ENCODE measurements at regions not wholly inside any gene's neighbourhood (a gene's known extent, or its start where the extent isn't known, plus 50 kb on each side); places are given as distances from the start of the nearest gene placed in this dataset.

GRCh38 chr18:61989138-61989537, 96.3 kb upstream of the RNF152 start:
- Mint-ChIP-seq H3K4me3 (no peak overlapping the region), H3K27ac (no peak overlapping the region), H3K36me3 (no peaks in the 10 kb centered on the region), H3K27me3 (peaks cover 10 to 26% (median 19%) of the 10 kb centered on the region in 3 donors), H3K4me1 (no peaks in the 10 kb centered on the region), H3K9me3 (peaks cover 0 to 5% (median 0%) of the 10 kb centered on the region in 7 donors)
- ATAC-seq (ENCODE audit: low read depth in 2 of 2): no peak
- DNase-seq: no peak

GRCh38 chr18:61988100-61988499, 95.3 kb upstream of the RNF152 start:
- Mint-ChIP-seq H3K4me3 (no peak overlapping the region), H3K4me1 (no peaks in the 10 kb centered on the region), H3K27me3 (peaks cover 14 to 37% (median 16%) of the 10 kb centered on the region in 3 donors), H3K27ac (no peak overlapping the region), H3K9me3 (peaks cover 0 to 5% (median 0%) of the 10 kb centered on the region in 7 donors), H3K36me3 (no peaks in the 10 kb centered on the region)
- DNase-seq (no peak), ATAC-seq (ENCODE audit: low read depth in 2 of 2) (no peak)

GRCh38 chr18:61985681-61986080, 92.9 kb upstream of the RNF152 start:
- no peak for ATAC-seq (ENCODE audit: low read depth in 2 of 2)
- Mint-ChIP-seq H3K27ac (no peak overlapping the region), H3K4me3 (no peak overlapping the region), H3K9me3 (peaks cover 0 to 5% (median 0%) of the 10 kb centered on the region in 7 donors), H3K27me3 (peaks cover 12 to 51% (median 19%) of the 10 kb centered on the region in 3 donors), H3K36me3 (no peaks in the 10 kb centered on the region), H3K4me1 (no peaks in the 10 kb centered on the region)
- DNase-seq: no peak

GRCh38 chr18:61984349-61984748, 91.5 kb upstream of the RNF152 start:
- Mint-ChIP-seq H3K36me3 (no peaks in the 10 kb centered on the region), H3K9me3 (peaks cover 0 to 5% (median 0%) of the 10 kb centered on the region in 7 donors), H3K4me3 (no peak overlapping the region), H3K4me1 (no peaks in the 10 kb centered on the region), H3K27me3 (peaks cover 16 to 51% (median 19%) of the 10 kb centered on the region in 3 donors), H3K27ac (no peak overlapping the region)
- ATAC-seq (ENCODE audit: low read depth in 2 of 2) (no peak), DNase-seq (no peak)

GRCh38 chr18:61982475-61982874, 89.7 kb upstream of the RNF152 start:
- Mint-ChIP-seq H3K27me3 (peaks cover 9 to 39% (median 10%) of the 10 kb centered on the region in 3 donors), H3K4me3 (no peak overlapping the region), H3K9me3 (no peaks in the 10 kb centered on the region), H3K4me1 (no peaks in the 10 kb centered on the region), H3K36me3 (no peaks in the 10 kb centered on the region), H3K27ac (no peak overlapping the region)
- no peak for ATAC-seq (ENCODE audit: low read depth in 2 of 2)
- DNase-seq: no peak

- Mint-ChIP-seq H3K4me3 (no peak overlapping the region), H3K36me3 (no peaks in the 10 kb centered on the region), H3K27ac (peak overlapping the region in 1 of 6 donors; percentile 81), H3K9me3 (peaks cover 0 to 2% (median 0%) of the 10 kb centered on the region in 7 donors), H3K27me3 (peaks cover 9 to 27% (median 10%) of the 10 kb centered on the region in 3 donors), H3K4me1 (peaks cover 0 to 4% (median 0%) of the 10 kb centered on the region in 3 donors)
- DNase-seq (no peak), ATAC-seq (ENCODE audit: low read depth in 2 of 2) (no peak)
Measured at GRCh38 chr18:61980355-61980754, 87.5 kb upstream of the RNF152 start.

- Mint-ChIP-seq H3K27me3 (peaks cover 0 to 4% (median 0%) of the 10 kb centered on the region in 3 donors), H3K9me3 (peaks cover 0 to 2% (median 0%) of the 10 kb centered on the region in 7 donors), H3K27ac (peak overlapping the region in 1 of 6 donors; percentile 44), H3K4me3 (no peak overlapping the region), H3K36me3 (no peaks in the 10 kb centered on the region), H3K4me1 (peaks cover 0 to 5% (median 0%) of the 10 kb centered on the region in 3 donors)
- peak; percentile 42 to 58 for ATAC-seq (ENCODE audit: low read depth in 2 of 2)
- DNase-seq: no peak
Measured at GRCh38 chr18:61975526-61976326, 82.9 kb upstream of the RNF152 start.

GRCh38 chr18:61973273-61974115, 80.7 kb upstream of the RNF152 start:
- peaks cover 0 to 2% (median 0%) of the 10 kb centered on the region in 7 donors for H3K9me3 Mint-ChIP-seq
- no peak for ATAC-seq (ENCODE audit: low read depth in 2 of 2)
- DNase-seq: no peak
- peak overlapping the region in 3 of 6 donors; percentile 34 to 89 (median 56) for H3K27ac Mint-ChIP-seq
- H3K36me3 Mint-ChIP-seq: no peaks in the 10 kb centered on the region
- H3K4me3 Mint-ChIP-seq: no peak overlapping the region
- H3K27me3 Mint-ChIP-seq: no peaks in the 10 kb centered on the region
- peaks cover 0 to 5% (median 0%) of the 10 kb centered on the region in 3 donors for H3K4me1 Mint-ChIP-seq

GRCh38 chr18:61972389-61973264, 79.8 kb upstream of the RNF152 start:
- DNase-seq (no peak), ATAC-seq (ENCODE audit: low read depth in 2 of 2) (peak; percentile 78 to 84)
- peak overlapping the region in 3 of 6 donors; percentile 34 to 59 (median 56) for H3K27ac Mint-ChIP-seq
- H3K36me3 Mint-ChIP-seq: no peaks in the 10 kb centered on the region
- peaks cover 0 to 5% (median 0%) of the 10 kb centered on the region in 3 donors for H3K4me1 Mint-ChIP-seq
- H3K4me3 Mint-ChIP-seq: no peak overlapping the region
- peaks cover 0 to under 1% (median 0%) of the 10 kb centered on the region in 3 donors for H3K27me3 Mint-ChIP-seq
- peaks cover 0 to 2% (median 0%) of the 10 kb centered on the region in 7 donors for H3K9me3 Mint-ChIP-seq

GRCh38 chr18:61967252-61967891, 74.6 kb upstream of the RNF152 start:
- Mint-ChIP-seq H3K27ac (no peak overlapping the region), H3K36me3 (no peaks in the 10 kb centered on the region), H3K4me3 (no peak overlapping the region), H3K9me3 (peaks cover 0 to 8% (median 0%) of the 10 kb centered on the region in 7 donors), H3K4me1 (no peaks in the 10 kb centered on the region), H3K27me3 (peaks cover 17 to 38% (median 27%) of the 10 kb centered on the region in 3 donors)
- DNase-seq (no peak), ATAC-seq (ENCODE audit: low read depth in 2 of 2) (no peak)

- Mint-ChIP-seq H3K27ac (no peak overlapping the region), H3K27me3 (peaks cover 24 to 53% (median 46%) of the 10 kb centered on the region in 3 donors), H3K4me3 (no peak overlapping the region), H3K4me1 (no peaks in the 10 kb centered on the region), H3K9me3 (peaks cover 0 to 8% (median 0%) of the 10 kb centered on the region in 7 donors), H3K36me3 (no peaks in the 10 kb centered on the region)
- ATAC-seq (ENCODE audit: low read depth in 2 of 2): no peak
- no peak for DNase-seq
Measured at GRCh38 chr18:61965311-61965710, 72.5 kb upstream of the RNF152 start.

- H3K4me3 Mint-ChIP-seq: no peak overlapping the region
- no peak for ATAC-seq (ENCODE audit: low read depth in 2 of 2)
- peaks cover 0 to 8% (median 0%) of the 10 kb centered on the region in 7 donors for H3K9me3 Mint-ChIP-seq
- peaks cover 30 to 60% (median 50%) of the 10 kb centered on the region in 3 donors for H3K27me3 Mint-ChIP-seq
- H3K4me1 Mint-ChIP-seq: no peaks in the 10 kb centered on the region
- H3K27ac Mint-ChIP-seq: no peak overlapping the region
- no peaks in the 10 kb centered on the region for H3K36me3 Mint-ChIP-seq
- DNase-seq: no peak
Measured at GRCh38 chr18:61964616-61965015, 71.8 kb upstream of the RNF152 start.

Data from naive B cell (primary cell).